Gastroesophageal sphincter (tissue), 3 donors: ENCODE measurements at regions not wholly inside any gene's neighbourhood (a gene's known extent, or its start where the extent isn't known, plus 50 kb on each side); places are given as distances from the start of the nearest gene placed in this dataset.

Experiments
- EP300 ChIP-seq: sonication (generic); formaldehyde crosslinking; IDR thresholded peaks from one replicate; pipeline ENCODE4 v1.6.1; 2017; ENCODE audit warnings: antibody characterized with exemption, mild to moderate bottlenecking
- POLR2A ChIP-seq, 2 donors: fragments of 450-650 bp; IDR thresholded peaks; one replicate each; pipeline ENCODE4 v1.6.1; 2017; ENCODE audit warnings: antibody characterized with exemption in 2 of 2, mild to moderate bottlenecking in 2 of 2, moderate library complexity in 1 of 2
- POLR2AphosphoS5 ChIP-seq: sonication (generic); formaldehyde crosslinking; IDR thresholded peaks from one replicate; pipeline ENCODE4 v1.6.1; 2017; ENCODE audit warnings: antibody characterized with exemption
- TF ChIP-seq, protein P1 (sequence below), 4 experiments: fragments of 200-600 bp in 2 of 4; fragments of 450-650 bp in 2 of 4; sonication (generic) in 1 of 4; IDR thresholded peaks; one replicate each; pipeline ENCODE4 v1.5.1; 2017 to 2019; ENCODE audit warnings: antibody characterized with exemption in 4 of 4, mild to moderate bottlenecking in 2 of 4, moderate library complexity in 2 of 4

GRCh38 chr2:83217854-83218253 lies 1241.2 kb downstream of the SUCLG1 start:
- TF ChIP-seq POLR2AphosphoS5 (no peak), POLR2A (IDR thresholded peaks at IDR 0.05) (no peak), EP300 (no peak)
- TF ChIP-seq, protein P1, sequence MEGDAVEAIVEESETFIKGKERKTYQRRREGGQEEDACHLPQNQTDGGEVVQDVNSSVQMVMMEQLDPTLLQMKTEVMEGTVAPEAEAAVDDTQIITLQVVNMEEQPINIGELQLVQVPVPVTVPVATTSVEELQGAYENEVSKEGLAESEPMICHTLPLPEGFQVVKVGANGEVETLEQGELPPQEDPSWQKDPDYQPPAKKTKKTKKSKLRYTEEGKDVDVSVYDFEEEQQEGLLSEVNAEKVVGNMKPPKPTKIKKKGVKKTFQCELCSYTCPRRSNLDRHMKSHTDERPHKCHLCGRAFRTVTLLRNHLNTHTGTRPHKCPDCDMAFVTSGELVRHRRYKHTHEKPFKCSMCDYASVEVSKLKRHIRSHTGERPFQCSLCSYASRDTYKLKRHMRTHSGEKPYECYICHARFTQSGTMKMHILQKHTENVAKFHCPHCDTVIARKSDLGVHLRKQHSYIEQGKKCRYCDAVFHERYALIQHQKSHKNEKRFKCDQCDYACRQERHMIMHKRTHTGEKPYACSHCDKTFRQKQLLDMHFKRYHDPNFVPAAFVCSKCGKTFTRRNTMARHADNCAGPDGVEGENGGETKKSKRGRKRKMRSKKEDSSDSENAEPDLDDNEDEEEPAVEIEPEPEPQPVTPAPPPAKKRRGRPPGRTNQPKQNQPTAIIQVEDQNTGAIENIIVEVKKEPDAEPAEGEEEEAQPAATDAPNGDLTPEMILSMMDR (IDR thresholded peaks at IDR 0.05), result no peak
